PC-3 (cell line): ENCODE measurements at regions not wholly inside any gene's neighbourhood (a gene's known extent, or its start where the extent isn't known, plus 50 kb on each side); places are given as distances from the start of the nearest gene placed in this dataset.

ENCODE experiments used
- ATAC-seq: fragments of 200-7000 bp; cut with Tn5 transposase; 2 replicates; pipeline ENCODE4 v1.9.1; 2020; ENCODE audit warnings: mild to moderate bottlenecking, moderate library complexity
- BruUV-seq: library from RNA; stranded (reverse); fragments of 400-500 nt; replicated peaks from 2 replicates; lab custom pipeline; 2021; lab: Mats Ljungman, UMichigan
- CTCF ChIA-PET: fragments of 300-600 bp; sonication (Branson Sonifier 250); formaldehyde crosslinking; loops from one replicate; lab custom pipeline; 2022; ENCODE audit warnings: antibody characterized with exemption; lab: Charles Lee
- POLR2A ChIA-PET: fragments of 300-600 bp; sonication (Branson Sonifier 250); formaldehyde crosslinking; loops from one replicate; lab custom pipeline; 2022; ENCODE audit warnings: antibody characterized with exemption; ENCODE audit not compliant: unreplicated experiment; lab: Charles Lee
- DNase-seq: peaks from one replicate; pipeline ENCODE4 v3.0.0-alpha.2; 2015
- H2AFZ ChIP-seq: fragments of 300-600 bp; sonication (generic); 2 replicates; pipeline ENCODE4 v1.6.0; 2016; ENCODE audit warnings: antibody characterized with exemption, low read length
- H3F3A ChIP-seq: fragments of 300-600 bp; sonication (generic); one replicate; pipeline ENCODE4 v1.6.0; 2017; ENCODE audit warnings: antibody characterized with exemption, low read length, control low read depth, mild to moderate bottlenecking; ENCODE audit not compliant: unreplicated experiment
- H3K27ac ChIP-seq: fragments of 300-600 bp; sonication (generic); 2 replicates; pipeline ENCODE4 v1.5.1; 2016; ENCODE audit warnings: mild to moderate bottlenecking, low read length
- H3K27me3 ChIP-seq: fragments of 300-600 bp; sonication (generic); 2 replicates; pipeline ENCODE4 v1.6.1; 2016; ENCODE audit warnings: low read length, mixed read lengths
- H3K36me3 ChIP-seq: fragments of 300-600 bp; sonication (generic); 2 replicates; pipeline ENCODE4 v1.6.1; 2016; ENCODE audit warnings: low read depth, mixed run types, low read length, mixed read lengths
- H3K4me1 ChIP-seq: fragments of 300-600 bp; sonication (generic); 2 replicates; pipeline ENCODE4 v1.5.1; 2016; ENCODE audit warnings: low read length; ENCODE audit not compliant: insufficient read depth
- H3K4me2 ChIP-seq: fragments of 300-600 bp; sonication (generic); 2 replicates; pipeline ENCODE4 v1.6.0; 2016; ENCODE audit warnings: low read length
- H3K4me3 ChIP-seq: fragments of 300-600 bp; sonication (generic); 2 replicates; pipeline ENCODE4 v1.5.1; 2016; ENCODE audit warnings: mild to moderate bottlenecking, low read length, mixed read lengths
- H3K79me2 ChIP-seq: fragments of 300-600 bp; sonication (generic); 2 replicates; pipeline ENCODE4 v1.6.1; 2017; ENCODE audit warnings: low read length, mixed read lengths
- H3K9ac ChIP-seq: fragments of 300-600 bp; sonication (generic); 2 replicates; pipeline ENCODE4 v1.6.0; 2016; ENCODE audit warnings: mild to moderate bottlenecking, low read length
- H3K9me2 ChIP-seq: fragments of 300-600 bp; sonication (generic); replicated peaks from 2 replicates; pipeline ENCODE4 v1.6.1; 2016; ENCODE audit warnings: mixed run types, low read length, mixed read lengths
- H3K9me3 ChIP-seq: fragments of 300-600 bp; sonication (generic); 2 replicates; pipeline ENCODE4 v1.6.1; 2016; ENCODE audit warnings: low read length, mixed read lengths
- H4K20me1 ChIP-seq: fragments of 300-600 bp; sonication (generic); 2 replicates; pipeline ENCODE4 v1.6.1; 2016; ENCODE audit warnings: low read length, mixed read lengths
- CTCF ChIP-seq: fragments of 300-600 bp; sonication (generic); conservative IDR thresholded peaks from 2 replicates; pipeline ENCODE4 v1.5.1; 2017; ENCODE audit warnings: antibody characterized with exemption, low read depth, mild to moderate bottlenecking, low read length
- EZH2 ChIP-seq: fragments of 300-600 bp; sonication (generic); IDR thresholded peaks from one replicate; pipeline ENCODE4 v1.6.1; 2017; ENCODE audit warnings: antibody characterized with exemption, mild to moderate bottlenecking, low read length; ENCODE audit not compliant: unreplicated experiment
- EZH2phosphoT487 ChIP-seq: fragments of 300-600 bp; sonication (generic); IDR thresholded peaks from 2 replicates; pipeline ENCODE4 v1.6.1; 2018; ENCODE audit warnings: mild to moderate bottlenecking, antibody characterized with exemption, low read length, borderline replicate concordance
- intact Hi-C: fragments of 100-400 bp; cut with micrococcal nuclease; formaldehyde crosslinking; loops from 2 replicates; pipeline ENCODE4 v1.9.0; 2023

DNA sequence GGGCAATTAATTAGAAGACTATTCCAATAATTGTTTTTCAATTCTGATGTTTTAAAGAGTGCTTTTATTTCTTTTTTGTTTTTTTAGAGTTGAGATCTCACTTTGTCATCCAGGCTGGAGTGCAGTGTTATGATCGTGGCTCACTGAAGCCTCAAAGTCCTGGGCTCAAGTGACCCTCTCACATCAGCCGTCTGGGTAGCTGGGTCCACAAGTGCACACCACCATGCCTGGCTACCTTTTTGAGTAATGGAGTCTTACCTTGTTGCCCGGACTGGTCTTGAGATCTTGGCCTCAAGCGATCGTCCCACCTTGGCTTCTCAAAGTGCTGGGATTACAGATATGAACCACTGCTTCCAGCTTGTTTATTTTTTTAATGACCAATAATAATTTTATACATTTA lies 207.8 kb downstream of the NDFIP2 start:
- CTCF ChIA-PET, result no interaction called here
- Histone ChIP-seq H3K9me3 (no peaks in the 10 kb centered on the region), H3K79me2 (no peaks in the 10 kb centered on the region), H3K27me3 (no peaks in the 10 kb centered on the region), H3K4me1 (no peaks in the 10 kb centered on the region), H3K9me2 (no peaks in the 10 kb centered on the region), H2AFZ (no peak overlapping the region), H3K36me3 (no peaks in the 10 kb centered on the region), H3F3A (no peaks in the 10 kb centered on the region), H4K20me1 (no peaks in the 10 kb centered on the region), H3K27ac (no peak overlapping the region), H3K9ac (no peak overlapping the region), H3K4me2 (no peak overlapping the region), H3K4me3 (no peak overlapping the region)
- no peak for DNase-seq
- POLR2A ChIA-PET, result no interaction called here
- intact Hi-C loops, result loop anchor here (10.0 kb wide), 1 partner anchor 246 kb away; no protein-coding TSS in a partner anchor
- no peak for TF ChIP-seq EZH2phosphoT487
- no peak for TF ChIP-seq EZH2
- TF ChIP-seq CTCF, result no peak
- no peak for ATAC-seq
- BruUV-seq, result no TSS peak

DNA sequence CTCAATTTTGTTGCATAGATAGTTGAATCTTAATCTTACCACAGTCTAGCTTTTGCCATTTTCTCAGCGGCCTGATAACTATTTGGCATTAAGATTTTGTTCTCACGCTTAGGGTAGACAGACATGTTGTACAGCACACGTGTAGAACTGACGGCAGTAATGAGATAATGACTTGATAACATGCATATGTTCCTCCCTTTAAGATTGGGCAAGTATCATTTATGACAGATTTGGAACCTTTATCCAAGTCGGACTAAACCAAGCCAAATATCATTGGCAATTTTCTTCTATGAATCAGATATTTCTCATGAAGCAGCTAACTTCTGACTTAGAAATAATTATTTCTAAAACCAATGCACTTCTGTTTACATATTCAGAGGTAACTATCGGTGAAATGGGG lies 205.5 kb downstream of the NDFIP2 start:
- H3K9me2 ChIP-seq, result no peaks in the 10 kb centered on the region
- no peaks in the 10 kb centered on the region for H3K4me1 ChIP-seq
- no peaks in the 10 kb centered on the region for H3K27me3 ChIP-seq
- no peaks in the 10 kb centered on the region for H3F3A ChIP-seq
- POLR2A ChIA-PET, result no interaction called here
- no peak overlapping the region for H2AFZ ChIP-seq
- no peak overlapping the region for H3K4me2 ChIP-seq
- TF ChIP-seq CTCF, result no peak
- TF ChIP-seq EZH2, result no peak
- no peak for TF ChIP-seq EZH2phosphoT487
- DNase-seq, result no peak
- H3K79me2 ChIP-seq, result no peaks in the 10 kb centered on the region
- H4K20me1 ChIP-seq, result no peaks in the 10 kb centered on the region
- no peaks in the 10 kb centered on the region for H3K9me3 ChIP-seq
- intact Hi-C loops, result loop anchor here (10.0 kb wide), 1 partner anchor 248 kb away; no protein-coding TSS in a partner anchor
- H3K4me3 ChIP-seq, result no peak overlapping the region
- no TSS peak for BruUV-seq
- CTCF ChIA-PET, result no interaction called here
- no peak overlapping the region for H3K9ac ChIP-seq
- H3K27ac ChIP-seq, result no peak overlapping the region
- no peak for ATAC-seq
- no peaks in the 10 kb centered on the region for H3K36me3 ChIP-seq

DNA sequence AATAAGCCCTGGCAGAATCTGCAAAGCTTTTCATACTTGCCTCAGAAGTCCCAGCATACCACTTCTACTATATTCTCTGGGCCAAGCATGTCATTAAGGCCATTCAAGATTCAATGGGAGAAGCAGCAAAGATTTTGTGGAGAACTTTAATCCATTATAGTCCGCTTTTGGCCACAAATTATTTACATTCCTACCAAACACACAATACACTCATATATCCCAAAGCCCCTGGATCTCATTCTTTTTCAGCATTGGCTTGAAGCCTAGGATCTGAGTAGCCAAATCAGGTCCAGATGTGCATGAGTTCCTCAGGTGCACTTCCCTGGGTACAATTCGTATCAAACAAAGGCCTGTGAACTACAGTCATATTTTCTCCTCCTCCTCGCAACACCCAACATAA lies 203.4 kb downstream of the NDFIP2 start:
- intact Hi-C loops, result loop anchor here (10.0 kb wide), 1 partner anchor 250 kb away; no protein-coding TSS in a partner anchor
- Histone ChIP-seq H3K27ac (no peak overlapping the region), H3K27me3 (no peaks in the 10 kb centered on the region), H2AFZ (no peak overlapping the region), H3K79me2 (no peaks in the 10 kb centered on the region), H3K36me3 (no peaks in the 10 kb centered on the region), H3F3A (no peaks in the 10 kb centered on the region), H3K4me1 (peaks cover 5% of the 10 kb centered on the region; the same call in 1 of the 2 replicates), H3K9me3 (no peaks in the 10 kb centered on the region), H3K4me2 (no peak overlapping the region), H3K9ac (no peak overlapping the region), H3K9me2 (no peaks in the 10 kb centered on the region), H4K20me1 (no peaks in the 10 kb centered on the region), H3K4me3 (no peak overlapping the region)
- no peak for ATAC-seq
- DNase-seq, result no peak
- ChIA-PET CTCF (no interaction called here), POLR2A (no interaction called here)
- TF ChIP-seq CTCF (no peak), EZH2phosphoT487 (no peak), EZH2 (no peak)
- BruUV-seq, result no TSS peak
